SKM-1 treated with dmso at 0.1 percent for 144 hours (cell line): ENCODE measurements at regions not wholly inside any gene's neighbourhood (a gene's known extent, or its start where the extent isn't known, plus 50 kb on each side); places are given as distances from the start of the nearest gene placed in this dataset.
"Not testable (repeated sequence)": the region's sequence is repeated elsewhere in the genome, so short reads cannot be mapped to it uniquely, and the experiment has no call there.

ENCODE experiments used
- DNase-seq: peaks from one replicate; lab custom pipeline; 2025; ENCODE audit not compliant: unreplicated experiment; lab: John Stamatoyannopoulos, UW

- no peak for DNase-seq
Observed at GRCh38 chr3:166263460-166263859, 426.2 kb upstream of the BCHE start.

- not testable (repeated sequence) for DNase-seq
Observed at GRCh38 chr3:166258293-166258850, 421.1 kb upstream of the BCHE start.

GRCh38 chr3:166257715-166258114 lies 420.5 kb upstream of the BCHE start:
- no peak for DNase-seq

GRCh38 chr3:166248784-166249183 lies 411.6 kb upstream of the BCHE start:
- DNase-seq: no peak

- DNase-seq: no peak
Observed at GRCh38 chr3:166243511-166243910, 406.3 kb upstream of the BCHE start.

- no peak for DNase-seq
Observed at GRCh38 chr3:166223120-166223519, 385.9 kb upstream of the BCHE start.

GRCh38 chr3:166211451-166211850 lies 374.2 kb upstream of the BCHE start:
- DNase-seq: no peak

GRCh38 chr3:166209701-166210100 lies 372.5 kb upstream of the BCHE start:
- no peak for DNase-seq

- DNase-seq: no peak
Observed at GRCh38 chr3:166205158-166205557, 367.9 kb upstream of the BCHE start.

GRCh38 chr3:166201476-166201875 lies 364.3 kb upstream of the BCHE start:
- DNase-seq: no peak

GRCh38 chr3:166199491-166199890 lies 362.3 kb upstream of the BCHE start:
- no peak for DNase-seq

GRCh38 chr3:166195808-166196207 lies 358.6 kb upstream of the BCHE start:
- no peak for DNase-seq

GRCh38 chr3:166191411-166191810 lies 354.2 kb upstream of the BCHE start:
- no peak for DNase-seq

GRCh38 chr3:166190360-166190759 lies 353.1 kb upstream of the BCHE start:
- no peak for DNase-seq

GRCh38 chr3:166187237-166187636 lies 350.0 kb upstream of the BCHE start:
- DNase-seq: no peak

GRCh38 chr3:166186003-166186402 lies 348.8 kb upstream of the BCHE start:
- DNase-seq: no peak

GRCh38 chr3:166177130-166177529 lies 339.9 kb upstream of the BCHE start:
- no peak for DNase-seq

- no peak for DNase-seq
Observed at GRCh38 chr3:166171695-166172094, 334.5 kb upstream of the BCHE start.

GRCh38 chr3:166169681-166170080 lies 332.5 kb upstream of the BCHE start:
- DNase-seq: no peak

GRCh38 chr3:166127969-166128368 lies 290.7 kb upstream of the BCHE start:
- no peak for DNase-seq

- no peak for DNase-seq
Observed at GRCh38 chr3:166125179-166125578, 288.0 kb upstream of the BCHE start.

- DNase-seq: no peak
Observed at GRCh38 chr3:166123576-166123975, 286.4 kb upstream of the BCHE start.

GRCh38 chr3:166123088-166123487 lies 285.9 kb upstream of the BCHE start:
- no peak for DNase-seq

- DNase-seq: no peak
Observed at GRCh38 chr3:166118049-166118448, 280.8 kb upstream of the BCHE start.
